B cell (primary cell): ENCODE measurements at regions not wholly inside any gene's neighbourhood (a gene's known extent, or its start where the extent isn't known, plus 50 kb on each side); places are given as distances from the start of the nearest gene placed in this dataset.

Experiments
- ATAC-seq: fragments of 200-7000 bp; cut with Tn5 transposase; one replicate; pipeline ENCODE4 v1.10.0; 2021; ENCODE audit warnings: low read depth, mild to moderate bottlenecking, moderate number of reproducible peaks, moderate library complexity
- CTCF ChIA-PET: fragments of 350-600 bp; sonication (Branson Sonifier 250); formaldehyde crosslinking; loops from one replicate; lab custom pipeline; 2021; ENCODE audit warnings: antibody characterized with exemption, inconsistent platforms; lab: Charles Lee
- POLR2A ChIA-PET: fragments of 350-600 bp; sonication (Branson Sonifier 250); formaldehyde crosslinking; loops from one replicate; lab custom pipeline; 2021; ENCODE audit warnings: antibody characterized with exemption; lab: Charles Lee
- DNase-seq: peaks from one replicate; pipeline ENCODE4 v3.0.0; 2013
- H2AFZ ChIP-seq: 2 replicates; pipeline ENCODE4 v1.6.1; 2012; ENCODE audit warnings: mild to moderate bottlenecking, low read depth, low read length; ENCODE audit not compliant: insufficient read depth, poor library complexity, severe bottlenecking
- H3K27ac ChIP-seq, 2 donors: 1 replicate in 1 of 2; 2 replicates in 1 of 2; pipeline ENCODE4 v1.5.1; 2012 to 2013; ENCODE audit warnings: low read length in 2 of 2, mild to moderate bottlenecking in 2 of 2, moderate library complexity in 1 of 2
- H3K27me3 ChIP-seq, 4 experiments: fragments of 200-600 bp in 1 of 4; sonication (generic) in 1 of 4; replicated peaks in 1 of 4; 1 replicate in 2 of 4; 2 replicates in 2 of 4; pipeline versions ENCODE4 v1.6.1 to v1.7.0; 2013 to 2016; ENCODE audit warnings: low read length in 3 of 4, mild to moderate bottlenecking in 2 of 4, mixed read lengths in 1 of 4, moderate library complexity in 1 of 4; ENCODE audit not compliant: insufficient read depth in 4 of 4, control insufficient read depth in 3 of 4; ENCODE audit errors: control extremely low read depth in 1 of 4
- H3K36me3 ChIP-seq, 2 experiments: replicated peaks in 1 of 2; 1 replicate in 1 of 2; 2 replicates in 1 of 2; pipeline versions ENCODE4 v1.6.1 to v1.7.1; 2013; ENCODE audit warnings: low read length in 1 of 2; ENCODE audit not compliant: insufficient read depth in 2 of 2, control insufficient read depth in 1 of 2; ENCODE audit errors: control extremely low read depth in 1 of 2, extremely low read depth in 1 of 2
- H3K4me1 ChIP-seq, 2 donors: fragments of 200-600 bp in 1 of 2; sonication (generic) in 1 of 2; 1 replicate in 1 of 2; 2 replicates in 1 of 2; pipeline versions ENCODE4 v1.5.1 to v1.6.1; 2013 to 2017; ENCODE audit warnings: low read length in 2 of 2; ENCODE audit not compliant: control insufficient read depth in 2 of 2, insufficient read depth in 2 of 2
- H3K4me2 ChIP-seq: replicated peaks from 2 replicates; pipeline ENCODE3; 2012; ENCODE audit warnings: mild to moderate bottlenecking, low read depth, low read length; ENCODE audit not compliant: poor library complexity, severe bottlenecking
- H3K4me3 ChIP-seq, 5 experiments: fragments of 200-600 bp in 1 of 5; sonication (generic) in 1 of 5; 1 replicate in 3 of 5; 2 replicates in 2 of 5; pipeline versions ENCODE4 v1.5.1 to v1.7.0; 2011 to 2016; ENCODE audit warnings: low read length in 4 of 5, mild to moderate bottlenecking in 4 of 5, low read depth in 2 of 5, control low read depth in 1 of 5, moderate library complexity in 1 of 5; ENCODE audit not compliant: insufficient read depth in 1 of 5; ENCODE audit errors: control extremely low read depth in 1 of 5, extremely low read depth in 1 of 5
- H3K79me2 ChIP-seq: fragments of 200-600 bp; sonication (generic); one replicate; pipeline ENCODE4 v1.6.0; 2016; ENCODE audit warnings: low read length; ENCODE audit not compliant: control insufficient read depth, insufficient read depth
- H3K9ac ChIP-seq: fragments of 200-600 bp; sonication (generic); 2 replicates; pipeline ENCODE4 v1.6.1; 2017; ENCODE audit warnings: mild to moderate bottlenecking, low read length, moderate library complexity
- H3K9me3 ChIP-seq, 3 donors: one replicate each; pipeline versions ENCODE4 v1.6.1 to v1.7.1; 2013; ENCODE audit warnings: low read length in 2 of 3; ENCODE audit not compliant: control insufficient read depth in 2 of 3, insufficient read depth in 1 of 3; ENCODE audit errors: control extremely low read depth in 1 of 3
- H4K20me1 ChIP-seq: 2 replicates; pipeline ENCODE4 v1.6.0; 2012; ENCODE audit warnings: mild to moderate bottlenecking, low read length; ENCODE audit not compliant: insufficient read depth, control insufficient read depth, poor library complexity, severe bottlenecking
- H3K27ac Mint-ChIP-seq: one replicate; pipeline ENCODE4 v1.8.0; 2021; ENCODE audit warnings: mixed read lengths
- H3K27me3 Mint-ChIP-seq: one replicate; pipeline ENCODE4 v1.8.0; 2021; ENCODE audit warnings: mixed read lengths
- H3K4me1 Mint-ChIP-seq: one replicate; pipeline ENCODE4 v1.8.0; 2021; ENCODE audit warnings: mixed read lengths
- H3K4me3 Mint-ChIP-seq: one replicate; pipeline ENCODE4 v1.8.0; 2021; ENCODE audit warnings: mixed read lengths
- H3K9me3 Mint-ChIP-seq: one replicate; pipeline ENCODE4 v1.8.0; 2022; ENCODE audit warnings: mixed read lengths; ENCODE audit not compliant: insufficient read depth
- EZH2 ChIP-seq: IDR thresholded peaks from 2 replicates; pipeline ENCODE4 v1.6.1; 2012; ENCODE audit warnings: borderline replicate concordance, low read depth, mild to moderate bottlenecking, moderate library complexity, low read length; ENCODE audit not compliant: insufficient read depth, poor library complexity, severe bottlenecking
- WGBS: methylation state at CpG from one replicate; pipeline ENCODE4 v1.1.5; 2013; ENCODE audit warnings: missing lambda C conversion rate; ENCODE audit not compliant: insufficient coverage; 5-methylcytosine and 5-hydroxymethylcytosine counted together
- intact Hi-C: fragments of 100-400 bp; cut with micrococcal nuclease; formaldehyde crosslinking; loops from one replicate; pipeline ENCODE4 v1.10.0; 2022
- TF ChIP-seq, protein P1 (sequence below): fragments of 200-600 bp; IDR thresholded peaks from one replicate; pipeline ENCODE4 v1.8.0; 2022; ENCODE audit warnings: antibody characterized with exemption, mild to moderate bottlenecking

DNA sequence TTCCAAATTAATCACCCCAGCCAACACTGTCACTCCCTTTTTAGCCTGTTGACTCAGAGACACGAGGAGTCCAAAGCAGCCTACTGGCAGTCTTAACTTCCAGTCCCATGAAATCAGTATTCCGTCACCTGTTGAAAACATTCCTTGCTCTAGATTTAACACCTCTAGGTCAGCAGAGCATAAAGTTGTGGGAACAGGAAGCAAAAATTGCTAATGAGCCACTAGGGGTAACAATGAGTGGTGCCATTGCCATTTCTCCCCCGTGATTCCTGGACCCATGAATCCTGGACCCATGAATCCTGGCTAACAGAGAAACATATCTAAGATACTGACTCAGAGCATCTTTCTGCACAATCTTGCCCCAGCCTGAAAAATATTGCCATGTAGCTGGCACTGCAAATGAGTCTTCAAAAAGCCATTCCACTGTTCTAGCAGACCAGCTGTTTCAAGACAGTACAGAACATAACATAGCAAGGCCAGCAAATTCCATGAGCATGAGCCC is 252.7 kb upstream of the PTER start:
- DNase-seq = no peak
- H3K4me3 ChIP-seq = no peak overlapping the region
- H3K4me1 ChIP-seq = no peaks in the 10 kb centered on the region
- ChIA-PET POLR2A (no interaction called here), CTCF (no interaction called here)
- H3K9me3 ChIP-seq = no peaks in the 10 kb centered on the region
- H3K4me2 ChIP-seq = no peak overlapping the region
- H3K9ac ChIP-seq = no peak overlapping the region
- no peaks in the 10 kb centered on the region for H4K20me1 ChIP-seq
- H3K4me1 Mint-ChIP-seq = no peaks in the 10 kb centered on the region
- no peaks in the 10 kb centered on the region for H3K79me2 ChIP-seq
- H3K9me3 Mint-ChIP-seq = no peaks in the 10 kb centered on the region
- no peak overlapping the region for H3K27ac Mint-ChIP-seq
- H3K36me3 ChIP-seq = no peaks in the 10 kb centered on the region
- ATAC-seq = no peak
- H3K27ac ChIP-seq = no peak overlapping the region
- no peak overlapping the region for H2AFZ ChIP-seq
- H3K4me3 Mint-ChIP-seq = no peak overlapping the region
- 92% methylated on average over 2 of the region's 3 CpGs for WGBS
- TF ChIP-seq, protein P1, sequence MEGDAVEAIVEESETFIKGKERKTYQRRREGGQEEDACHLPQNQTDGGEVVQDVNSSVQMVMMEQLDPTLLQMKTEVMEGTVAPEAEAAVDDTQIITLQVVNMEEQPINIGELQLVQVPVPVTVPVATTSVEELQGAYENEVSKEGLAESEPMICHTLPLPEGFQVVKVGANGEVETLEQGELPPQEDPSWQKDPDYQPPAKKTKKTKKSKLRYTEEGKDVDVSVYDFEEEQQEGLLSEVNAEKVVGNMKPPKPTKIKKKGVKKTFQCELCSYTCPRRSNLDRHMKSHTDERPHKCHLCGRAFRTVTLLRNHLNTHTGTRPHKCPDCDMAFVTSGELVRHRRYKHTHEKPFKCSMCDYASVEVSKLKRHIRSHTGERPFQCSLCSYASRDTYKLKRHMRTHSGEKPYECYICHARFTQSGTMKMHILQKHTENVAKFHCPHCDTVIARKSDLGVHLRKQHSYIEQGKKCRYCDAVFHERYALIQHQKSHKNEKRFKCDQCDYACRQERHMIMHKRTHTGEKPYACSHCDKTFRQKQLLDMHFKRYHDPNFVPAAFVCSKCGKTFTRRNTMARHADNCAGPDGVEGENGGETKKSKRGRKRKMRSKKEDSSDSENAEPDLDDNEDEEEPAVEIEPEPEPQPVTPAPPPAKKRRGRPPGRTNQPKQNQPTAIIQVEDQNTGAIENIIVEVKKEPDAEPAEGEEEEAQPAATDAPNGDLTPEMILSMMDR = no peak
- no peak for TF ChIP-seq EZH2
- intact Hi-C loops = no loop called here
- no peaks in the 10 kb centered on the region for H3K27me3 Mint-ChIP-seq
- H3K27me3 ChIP-seq = no peaks in the 10 kb centered on the region

DNA sequence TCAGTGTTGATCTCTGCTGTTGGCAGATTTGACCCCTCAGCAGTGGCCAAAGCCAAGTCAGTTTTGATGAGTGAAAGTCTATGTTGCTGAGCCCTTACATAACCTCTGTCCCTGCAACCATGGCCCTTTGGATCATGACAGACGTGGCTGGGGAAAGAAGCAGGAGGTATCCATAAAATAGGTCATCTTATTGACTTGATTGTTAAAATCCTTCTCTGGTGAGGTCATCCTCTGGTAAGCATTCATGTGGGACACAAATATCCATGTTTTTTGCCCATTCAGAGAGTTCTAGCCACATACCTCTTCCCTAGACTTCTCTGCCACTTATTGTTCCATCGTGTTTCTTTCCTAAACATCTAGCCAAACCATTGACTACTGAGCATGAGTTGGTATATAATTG is 251.9 kb upstream of the PTER start:
- Histone ChIP-seq H2AFZ (no peak overlapping the region), H3K9me3 (no peaks in the 10 kb centered on the region), H3K4me3 (no peak overlapping the region), H3K79me2 (no peaks in the 10 kb centered on the region), H3K4me1 (no peaks in the 10 kb centered on the region), H3K9ac (no peak overlapping the region), H3K27me3 (no peaks in the 10 kb centered on the region), H4K20me1 (no peaks in the 10 kb centered on the region), H3K4me2 (no peak overlapping the region), H3K36me3 (no peaks in the 10 kb centered on the region), H3K27ac (no peak overlapping the region)
- ChIA-PET POLR2A (no interaction called here), CTCF (no interaction called here)
- 83% methylated on average over 1 of the region's 2 CpGs for WGBS
- Mint-ChIP-seq H3K9me3 (no peaks in the 10 kb centered on the region), H3K4me3 (no peak overlapping the region), H3K27ac (no peak overlapping the region), H3K27me3 (no peaks in the 10 kb centered on the region), H3K4me1 (no peaks in the 10 kb centered on the region)
- intact Hi-C loops = no loop called here
- ATAC-seq (no peak), DNase-seq (no peak)
- no peak for TF ChIP-seq EZH2
- TF ChIP-seq, protein P1 = no peak
